Dedifferentiated amniotic fluid mesenchymal stem cell (primary cell): ENCODE measurements at regions not wholly inside any gene's neighbourhood (a gene's known extent, or its start where the extent isn't known, plus 50 kb on each side); places are given as distances from the start of the nearest gene placed in this dataset.

Experiments used
- DNase-seq: peaks from one replicate; pipeline ENCODE4 v3.0.0-alpha.2; 2016; ENCODE audit errors: extremely low spot score

- peak; percentile 56 for DNase-seq
Measured at GRCh38 chr20:11350126-11351005, 567.3 kb upstream of the BTBD3 start.

- DNase-seq = no peak
Measured at GRCh38 chr20:11352041-11352440, 565.7 kb upstream of the BTBD3 start.

GRCh38 chr20:11354846-11355245, 562.8 kb upstream of the BTBD3 start:
- DNase-seq = no peak

GRCh38 chr20:11355345-11355744, 562.3 kb upstream of the BTBD3 start:
- no peak for DNase-seq

- DNase-seq = no peak
Measured at GRCh38 chr20:11356061-11356460, 561.6 kb upstream of the BTBD3 start.

- DNase-seq = no peak
Measured at GRCh38 chr20:11362450-11362849, 555.2 kb upstream of the BTBD3 start.

GRCh38 chr20:11364736-11365135, 553.0 kb upstream of the BTBD3 start:
- no peak for DNase-seq

- DNase-seq = no peak
Measured at GRCh38 chr20:11366660-11367059, 551.0 kb upstream of the BTBD3 start.

- DNase-seq = no peak
Measured at GRCh38 chr20:11368499-11368898, 549.2 kb upstream of the BTBD3 start.

GRCh38 chr20:11368965-11369711, 548.6 kb upstream of the BTBD3 start:
- DNase-seq = no peak

GRCh38 chr20:11371831-11372230, 545.9 kb upstream of the BTBD3 start:
- no peak for DNase-seq

- DNase-seq = no peak
Measured at GRCh38 chr20:11372876-11373790, 544.6 kb upstream of the BTBD3 start.

GRCh38 chr20:11375335-11375734, 542.4 kb upstream of the BTBD3 start:
- no peak for DNase-seq

GRCh38 chr20:11375966-11376365, 541.7 kb upstream of the BTBD3 start:
- DNase-seq = no peak

GRCh38 chr20:11376420-11376819, 541.3 kb upstream of the BTBD3 start:
- no peak for DNase-seq

GRCh38 chr20:11376998-11377397, 540.7 kb upstream of the BTBD3 start:
- no peak for DNase-seq

GRCh38 chr20:11377761-11378160, 539.9 kb upstream of the BTBD3 start:
- no peak for DNase-seq

- no peak for DNase-seq
Measured at GRCh38 chr20:11378252-11378651, 539.4 kb upstream of the BTBD3 start.

- no peak for DNase-seq
Measured at GRCh38 chr20:11379257-11380011, 538.3 kb upstream of the BTBD3 start.

- DNase-seq = no peak
Measured at GRCh38 chr20:11380283-11380682, 537.4 kb upstream of the BTBD3 start.

- DNase-seq = peak; percentile 50
Measured at GRCh38 chr20:11387189-11387754, 530.4 kb upstream of the BTBD3 start.
